Esophagus muscularis mucosa (tissue), 4 donors: ENCODE measurements at regions not wholly inside any gene's neighbourhood (a gene's known extent, or its start where the extent isn't known, plus 50 kb on each side); places are given as distances from the start of the nearest gene placed in this dataset.
"Not testable (repeated sequence)": the region's sequence is repeated elsewhere in the genome, so short reads cannot be mapped to it uniquely, and the experiment has no call there.

Experiments used
- EP300 ChIP-seq: sonication (generic); formaldehyde crosslinking; IDR thresholded peaks from one replicate; pipeline ENCODE4 v1.6.1; 2017; ENCODE audit warnings: antibody characterized with exemption
- POLR2A ChIP-seq: fragments of 450-650 bp; IDR thresholded peaks from one replicate; pipeline ENCODE4 v1.6.1; 2017; ENCODE audit warnings: antibody characterized with exemption, moderate library complexity, mild to moderate bottlenecking, low read depth
- TF ChIP-seq, protein P1 (sequence below), 3 experiments: fragments of 200-600 bp in 2 of 3; fragments of 450-650 bp in 1 of 3; sonication (generic) in 2 of 3; IDR thresholded peaks; one replicate each; pipeline ENCODE4 v1.5.1; 2017 to 2019; ENCODE audit warnings: antibody characterized with exemption in 3 of 3, mild to moderate bottlenecking in 2 of 3, moderate library complexity in 1 of 3

DNA sequence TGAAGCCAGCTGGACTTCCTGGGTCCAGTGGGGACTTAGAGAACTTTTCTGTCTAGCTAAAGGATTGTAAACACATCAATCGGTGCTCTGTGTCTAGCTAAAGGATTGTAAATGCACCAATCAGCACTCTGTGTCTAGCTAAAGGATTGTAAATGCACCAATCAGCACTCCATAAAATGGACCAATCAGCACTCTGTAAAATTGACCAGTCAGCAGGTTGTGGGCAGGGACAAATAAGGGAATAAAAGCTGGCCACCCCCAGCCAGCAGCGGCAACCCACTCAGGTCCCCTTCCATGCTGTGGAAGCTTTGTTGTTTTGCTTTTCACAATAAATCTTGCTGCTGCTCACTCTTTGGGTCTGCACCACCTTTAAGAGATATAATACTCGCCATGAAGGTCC, 622.6 kb downstream of the IPMK start:
- not testable (repeated sequence) for TF ChIP-seq EP300, POLR2A
- TF ChIP-seq, protein P1, sequence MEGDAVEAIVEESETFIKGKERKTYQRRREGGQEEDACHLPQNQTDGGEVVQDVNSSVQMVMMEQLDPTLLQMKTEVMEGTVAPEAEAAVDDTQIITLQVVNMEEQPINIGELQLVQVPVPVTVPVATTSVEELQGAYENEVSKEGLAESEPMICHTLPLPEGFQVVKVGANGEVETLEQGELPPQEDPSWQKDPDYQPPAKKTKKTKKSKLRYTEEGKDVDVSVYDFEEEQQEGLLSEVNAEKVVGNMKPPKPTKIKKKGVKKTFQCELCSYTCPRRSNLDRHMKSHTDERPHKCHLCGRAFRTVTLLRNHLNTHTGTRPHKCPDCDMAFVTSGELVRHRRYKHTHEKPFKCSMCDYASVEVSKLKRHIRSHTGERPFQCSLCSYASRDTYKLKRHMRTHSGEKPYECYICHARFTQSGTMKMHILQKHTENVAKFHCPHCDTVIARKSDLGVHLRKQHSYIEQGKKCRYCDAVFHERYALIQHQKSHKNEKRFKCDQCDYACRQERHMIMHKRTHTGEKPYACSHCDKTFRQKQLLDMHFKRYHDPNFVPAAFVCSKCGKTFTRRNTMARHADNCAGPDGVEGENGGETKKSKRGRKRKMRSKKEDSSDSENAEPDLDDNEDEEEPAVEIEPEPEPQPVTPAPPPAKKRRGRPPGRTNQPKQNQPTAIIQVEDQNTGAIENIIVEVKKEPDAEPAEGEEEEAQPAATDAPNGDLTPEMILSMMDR (IDR thresholded peaks at IDR 0.05) = not testable (repeated sequence)
